WTC11 (cell line): ENCODE measurements at regions not wholly inside any gene's neighbourhood (a gene's known extent, or its start where the extent isn't known, plus 50 kb on each side); places are given as distances from the start of the nearest gene placed in this dataset.

ENCODE experiments used
- CREB1 ChIP-seq: sonication (generic); formaldehyde crosslinking; IDR thresholded peaks from 2 replicates; pipeline ENCODE4 v1.8.0; 2023; ENCODE audit warnings: mild to moderate bottlenecking, missing genetic modification reagents
- CTCF ChIP-seq: fragments of 200-600 bp; IDR thresholded peaks from 2 replicates; pipeline ENCODE4 v1.8.0; 2022; ENCODE audit warnings: antibody characterized with exemption
- E2F1 ChIP-seq: sonication (generic); formaldehyde crosslinking; IDR thresholded peaks from 2 replicates; pipeline ENCODE4 v1.8.0; 2022; ENCODE audit warnings: mild to moderate bottlenecking, missing genetic modification reagents
- E2F4 ChIP-seq: sonication (generic); formaldehyde crosslinking; IDR thresholded peaks from 2 replicates; pipeline ENCODE4 v1.8.1; 2022; ENCODE audit warnings: low read depth, mild to moderate bottlenecking, moderate library complexity, missing genetic modification reagents, borderline replicate concordance
- E2F5 ChIP-seq: sonication (generic); formaldehyde crosslinking; IDR thresholded peaks from 2 replicates; pipeline ENCODE4 v1.8.1; 2022; ENCODE audit warnings: mild to moderate bottlenecking, moderate library complexity, missing genetic modification reagents
- ESRRA ChIP-seq: sonication (generic); formaldehyde crosslinking; IDR thresholded peaks from 2 replicates; pipeline ENCODE4 v1.8.1; 2022; ENCODE audit warnings: mild to moderate bottlenecking, missing genetic modification reagents, borderline replicate concordance
- FOXJ3 ChIP-seq: sonication (generic); formaldehyde crosslinking; IDR thresholded peaks from 2 replicates; pipeline ENCODE4 v1.9.0; 2021; ENCODE audit warnings: missing genetic modification reagents, mild to moderate bottlenecking, borderline replicate concordance
- FOXP1 ChIP-seq: sonication (generic); formaldehyde crosslinking; IDR thresholded peaks from 2 replicates; pipeline ENCODE4 v1.8.0; 2022; ENCODE audit warnings: missing genetic modification reagents, mild to moderate bottlenecking, moderate library complexity, borderline replicate concordance
- JUN ChIP-seq: sonication (generic); formaldehyde crosslinking; IDR thresholded peaks from 2 replicates; pipeline ENCODE4 v1.8.0; 2023; ENCODE audit warnings: mild to moderate bottlenecking, missing genetic modification reagents
- KAT7 ChIP-seq: sonication (generic); formaldehyde crosslinking; IDR thresholded peaks from 2 replicates; pipeline ENCODE4 v1.8.1; 2023; ENCODE audit warnings: missing genetic modification reagents, mild to moderate bottlenecking, borderline replicate concordance
- MAX ChIP-seq: sonication (generic); formaldehyde crosslinking; IDR thresholded peaks from 2 replicates; pipeline ENCODE4 v1.8.0; 2022; ENCODE audit warnings: mild to moderate bottlenecking, missing genetic modification reagents
- TEAD1 ChIP-seq: sonication (generic); formaldehyde crosslinking; IDR thresholded peaks from 2 replicates; pipeline ENCODE4 v1.8.0; 2022; ENCODE audit warnings: mild to moderate bottlenecking, missing genetic modification reagents
- ZNF423 ChIP-seq: fragments of 250-450 bp; sonication (Bioruptor Pico); IDR thresholded peaks from 2 replicates; pipeline ENCODE4 v2.1.2; 2022; ENCODE audit warnings: mild to moderate bottlenecking, moderate library complexity
- ZSCAN18 ChIP-seq: fragments of 250-450 bp; sonication (Bioruptor Pico); IDR thresholded peaks from 2 replicates; pipeline ENCODE4 v2.1.2; 2022; ENCODE audit warnings: mild to moderate bottlenecking, moderate library complexity

GRCh38 chr1:22309572-22309971 is 142.1 kb upstream of the ZBTB40 start:
- no peak for TF ChIP-seq CTCF
- no peak for TF ChIP-seq CREB1 (CRISPR knock-in tag)
- no peak for TF ChIP-seq ESRRA (CRISPR knock-in tag)
- no peak for TF ChIP-seq MAX (CRISPR knock-in tag)
- TF ChIP-seq ZNF423 (CRISPR knock-in tag) = no peak
- TF ChIP-seq JUN (CRISPR knock-in tag) = no peak
- TF ChIP-seq E2F5 (CRISPR knock-in tag) = no peak
- TF ChIP-seq E2F1 (CRISPR knock-in tag) = no peak
- TF ChIP-seq E2F4 (CRISPR knock-in tag) = no peak
- TF ChIP-seq KAT7 (CRISPR knock-in tag) = no peak
- no peak for TF ChIP-seq FOXJ3 (CRISPR knock-in tag)
- TF ChIP-seq ZSCAN18 (CRISPR knock-in tag) = no peak
- no peak for TF ChIP-seq TEAD1 (CRISPR knock-in tag)
- no peak for TF ChIP-seq FOXP1
